Prostate gland (tissue), 2 donors: ENCODE measurements at regions not wholly inside any gene's neighbourhood (a gene's known extent, or its start where the extent isn't known, plus 50 kb on each side); places are given as distances from the start of the nearest gene placed in this dataset.

Experiments used
- DNase-seq: peaks from one replicate; pipeline ENCODE4 v3.0.0-alpha.2; 2019; ENCODE audit warnings: low spot score
- H3K27ac ChIP-seq, 2 donors: fragments of 200-600 bp; sonication (generic); 2 replicates each; pipeline ENCODE4 v1.5.1; 2017 to 2019
- H3K27me3 ChIP-seq: fragments of 200-600 bp; sonication (generic); replicated peaks from 2 replicates; pipeline ENCODE4 v1.5.1; 2019; ENCODE audit not compliant: insufficient read depth
- H3K36me3 ChIP-seq, 2 donors: fragments of 200-600 bp; sonication (generic); 1 replicate in 1 of 2; 2 replicates in 1 of 2; pipeline versions ENCODE4 v1.5.1 to v1.8.1; 2017 to 2019
- H3K4me1 ChIP-seq: fragments of 200-600 bp; sonication (generic); replicated peaks from 2 replicates; pipeline ENCODE4 v1.5.1; 2019
- H3K4me3 ChIP-seq, 2 donors: fragments of 200-600 bp; sonication (generic); 2 replicates each; pipeline ENCODE4 v1.5.1; 2017 to 2019
- H3K9me3 ChIP-seq: fragments of 200-600 bp; sonication (generic); 2 replicates; pipeline ENCODE4 v1.5.1; 2017
- POLR2A ChIP-seq: fragments of 450-650 bp; IDR thresholded peaks from one replicate; pipeline ENCODE4 v1.6.1; 2016; ENCODE audit warnings: antibody characterized with exemption, mild to moderate bottlenecking
- POLR2AphosphoS5 ChIP-seq: sonication (generic); formaldehyde crosslinking; IDR thresholded peaks from one replicate; pipeline ENCODE4 v1.6.1; 2017; ENCODE audit warnings: antibody characterized with exemption
- WGBS: methylation state at CpG from one replicate; pipeline ENCODE4 v1.1.5; 2018; 5-methylcytosine and 5-hydroxymethylcytosine counted together
- intact Hi-C: fragments of 100-400 bp; cut with DNase I; formaldehyde crosslinking; loops from one replicate; pipeline ENCODE4 v1.14.2; 2022
- TF ChIP-seq, protein P1 (sequence below), 4 experiments: fragments of 200-600 bp in 2 of 4; fragments of 450-650 bp in 2 of 4; sonication (generic) in 2 of 4; IDR thresholded peaks; 1 replicate in 3 of 4; 2 replicates in 1 of 4; pipeline ENCODE4 v1.5.1; 2016 to 2019; ENCODE audit warnings: antibody characterized with exemption in 4 of 4, mild to moderate bottlenecking in 2 of 4, moderate library complexity in 2 of 4

DNA sequence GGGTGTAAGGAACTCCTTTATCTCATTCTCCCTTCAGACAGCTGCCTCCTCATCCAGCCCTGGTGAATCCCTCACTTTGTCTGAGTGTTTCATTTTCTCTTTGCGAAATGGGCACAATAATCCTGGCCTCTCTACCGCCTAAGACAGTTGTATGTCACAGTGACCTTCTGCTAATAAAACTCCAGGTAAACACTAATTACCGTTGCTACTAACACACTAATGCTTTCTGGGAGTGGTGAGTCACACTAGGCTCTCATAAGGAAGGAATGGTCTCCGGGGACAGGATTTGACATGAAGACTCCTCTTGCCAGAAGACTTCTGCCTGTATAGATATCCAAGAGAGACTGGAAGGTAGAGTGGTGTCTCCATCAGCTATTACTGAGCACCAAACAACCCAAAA is 71.7 kb upstream of the SNRK start:
- Histone ChIP-seq H3K27me3 (no peaks in the 10 kb centered on the region), H3K4me1 (no peaks in the 10 kb centered on the region), H3K4me3 (no peak overlapping the region), H3K36me3 (no peaks in the 10 kb centered on the region), H3K9me3 (no peaks in the 10 kb centered on the region), H3K27ac (no peak overlapping the region)
- intact Hi-C loops: no loop called here
- WGBS: 50% methylated on average over 4 of the region's 4 CpGs
- DNase-seq: no peak
- TF ChIP-seq POLR2AphosphoS5 (no peak), POLR2A (no peak)
- TF ChIP-seq, protein P1, sequence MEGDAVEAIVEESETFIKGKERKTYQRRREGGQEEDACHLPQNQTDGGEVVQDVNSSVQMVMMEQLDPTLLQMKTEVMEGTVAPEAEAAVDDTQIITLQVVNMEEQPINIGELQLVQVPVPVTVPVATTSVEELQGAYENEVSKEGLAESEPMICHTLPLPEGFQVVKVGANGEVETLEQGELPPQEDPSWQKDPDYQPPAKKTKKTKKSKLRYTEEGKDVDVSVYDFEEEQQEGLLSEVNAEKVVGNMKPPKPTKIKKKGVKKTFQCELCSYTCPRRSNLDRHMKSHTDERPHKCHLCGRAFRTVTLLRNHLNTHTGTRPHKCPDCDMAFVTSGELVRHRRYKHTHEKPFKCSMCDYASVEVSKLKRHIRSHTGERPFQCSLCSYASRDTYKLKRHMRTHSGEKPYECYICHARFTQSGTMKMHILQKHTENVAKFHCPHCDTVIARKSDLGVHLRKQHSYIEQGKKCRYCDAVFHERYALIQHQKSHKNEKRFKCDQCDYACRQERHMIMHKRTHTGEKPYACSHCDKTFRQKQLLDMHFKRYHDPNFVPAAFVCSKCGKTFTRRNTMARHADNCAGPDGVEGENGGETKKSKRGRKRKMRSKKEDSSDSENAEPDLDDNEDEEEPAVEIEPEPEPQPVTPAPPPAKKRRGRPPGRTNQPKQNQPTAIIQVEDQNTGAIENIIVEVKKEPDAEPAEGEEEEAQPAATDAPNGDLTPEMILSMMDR (IDR thresholded peaks at IDR 0.05): no peak

DNA sequence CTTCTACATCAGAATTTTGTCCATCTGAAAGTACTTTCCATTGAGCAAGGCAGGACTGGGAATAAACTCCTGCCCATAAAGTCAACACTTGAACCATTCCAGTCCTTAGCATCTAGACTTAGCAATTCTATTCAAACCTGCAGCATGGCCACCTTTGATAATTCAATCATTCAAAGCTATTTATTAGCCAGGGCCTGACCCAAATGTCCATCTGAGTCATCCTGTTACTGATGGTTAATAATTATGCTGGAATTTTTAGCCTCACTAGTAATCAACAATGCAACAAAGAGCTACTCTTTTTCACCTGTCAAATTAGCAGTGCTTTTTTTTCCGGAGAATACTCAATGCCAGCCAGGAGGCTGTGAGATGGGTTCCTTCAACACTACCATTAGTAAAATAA is 72.7 kb upstream of the SNRK start:
- intact Hi-C loops: no loop called here
- Histone ChIP-seq H3K36me3 (no peaks in the 10 kb centered on the region), H3K4me1 (no peaks in the 10 kb centered on the region), H3K27me3 (no peaks in the 10 kb centered on the region), H3K9me3 (no peaks in the 10 kb centered on the region), H3K27ac (no peak overlapping the region), H3K4me3 (no peak overlapping the region)
- TF ChIP-seq POLR2A: no peak
- TF ChIP-seq POLR2AphosphoS5: no peak
- TF ChIP-seq, protein P1 (IDR thresholded peaks at IDR 0.05): no peak
- 71% methylated on average over 1 of the region's 1 CpG for WGBS
- no peak for DNase-seq

DNA sequence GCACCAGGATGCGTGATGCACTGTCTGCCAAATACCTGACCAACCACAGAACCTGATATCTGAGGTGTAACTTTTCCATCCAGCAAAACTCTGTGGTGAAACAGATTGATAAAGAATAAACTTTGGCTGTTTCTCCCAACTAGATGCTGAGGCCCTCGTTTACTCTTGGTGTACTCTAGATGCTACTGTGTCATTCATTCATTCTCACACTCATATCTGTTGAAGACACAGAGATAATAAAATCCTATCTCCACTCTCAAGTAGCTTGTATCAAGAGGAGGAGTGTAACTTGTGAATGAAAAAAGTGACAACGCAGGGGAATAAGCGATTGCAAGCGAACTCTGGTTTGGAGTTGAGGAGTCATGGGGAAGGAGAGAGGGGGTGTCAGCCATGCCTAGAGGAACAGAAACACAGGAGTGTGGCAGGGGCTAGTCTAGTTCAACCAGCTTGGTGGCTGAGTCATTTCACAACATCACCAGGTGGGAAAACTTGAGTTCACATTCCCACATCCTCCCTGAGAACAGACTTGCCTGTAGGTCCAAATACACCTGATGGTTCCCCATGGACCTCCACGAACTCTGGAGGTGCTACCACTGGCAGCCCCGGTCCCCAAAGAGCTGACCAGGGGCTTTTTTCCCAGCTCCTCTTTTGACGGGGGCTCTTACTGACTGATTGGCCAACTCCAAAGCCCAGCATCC is 73.3 kb upstream of the SNRK start:
- H3K4me3 ChIP-seq: no peak overlapping the region
- H3K27ac ChIP-seq: no peak overlapping the region
- H3K4me1 ChIP-seq: no peaks in the 10 kb centered on the region
- intact Hi-C loops: no loop called here
- TF ChIP-seq, protein P1 (IDR thresholded peaks at IDR 0.05): no peak
- TF ChIP-seq POLR2A: no peak
- TF ChIP-seq POLR2AphosphoS5: no peak
- 87% methylated on average over 8 of the region's 8 CpGs for WGBS
- H3K27me3 ChIP-seq: no peaks in the 10 kb centered on the region
- no peaks in the 10 kb centered on the region for H3K9me3 ChIP-seq
- no peak for DNase-seq
- no peaks in the 10 kb centered on the region for H3K36me3 ChIP-seq

DNA sequence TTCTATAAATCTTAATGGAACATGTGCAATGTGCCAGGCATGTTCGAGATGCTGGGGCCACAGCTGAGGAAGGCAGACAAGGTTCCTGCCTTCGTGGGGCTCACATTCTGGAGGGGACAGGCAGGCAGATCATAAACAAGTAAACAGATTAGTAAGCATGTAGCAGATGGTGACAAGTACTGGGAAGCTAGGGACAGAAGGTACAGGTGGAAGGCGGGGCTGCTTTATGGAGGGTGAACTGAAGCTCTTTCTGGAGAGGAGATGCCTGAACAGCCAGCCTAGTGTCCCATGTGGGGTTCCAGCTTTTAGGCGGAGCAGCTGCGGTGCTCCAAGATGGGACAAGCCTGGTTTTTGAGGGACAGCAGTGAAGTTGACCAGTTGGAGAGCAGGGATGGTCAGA is 74.7 kb upstream of the SNRK start:
- Histone ChIP-seq H3K36me3 (no peaks in the 10 kb centered on the region), H3K9me3 (no peaks in the 10 kb centered on the region), H3K27ac (no peak overlapping the region), H3K4me1 (no peaks in the 10 kb centered on the region), H3K27me3 (no peaks in the 10 kb centered on the region), H3K4me3 (no peak overlapping the region)
- intact Hi-C loops: no loop called here
- TF ChIP-seq, protein P1 (IDR thresholded peaks at IDR 0.05): no peak
- no peak for TF ChIP-seq POLR2A
- TF ChIP-seq POLR2AphosphoS5: no peak
- DNase-seq: no peak
- WGBS: 96% methylated on average over 5 of the region's 5 CpGs
